Heart left ventricle (tissue), 13 donors: ENCODE measurements at regions not wholly inside any gene's neighbourhood (a gene's known extent, or its start where the extent isn't known, plus 50 kb on each side); places are given as distances from the start of the nearest gene placed in this dataset.

Experiments
- POLR2A ChIP-seq, 2 donors: fragments of 450-650 bp; IDR thresholded peaks; one replicate each; pipeline ENCODE4 v1.6.1; 2017; ENCODE audit warnings: antibody characterized with exemption in 2 of 2, mild to moderate bottlenecking in 2 of 2, moderate library complexity in 2 of 2
- TF ChIP-seq, protein P1 (sequence below), 12 donors: fragments of 200-600 bp; sonication (generic) in 4 of 12; IDR thresholded peaks; one replicate each; pipeline versions ENCODE4 v1.5.0 to v1.8.0; 2018 to 2022; ENCODE audit warnings: antibody characterized with exemption in 12 of 12, mild to moderate bottlenecking in 5 of 12
- donor health status: ischemic (EF 13 %, LVEDD 7.1; RV severe dilation, severe dysfunction).
- donor health status: DM: no; HTN: yes; CAD: no.
- donor health status: DM: no; HTN: no; CAD: no.
- donor health status: ischemic (EF 25% LVEDD 6.9; RV normal size, moderate dysfunction).
- donor health status: ischemic (EF 25% LVEDD 5.7; RV mildly dilated, moderate dysfunction).
- donor health status: ischemic (EF 35%, LVEDD 5.7; RV mildly dilated, moderate dysfunction).
- donor health status: nonischemic (EF 11% LVEDD 7.7; RV severe dilation, severe dysfunction).
- donor health status: DM: yes; HTN: yes; CAD: no.
- donor health status: PGD.
- donor health status: ischemic (EF 29% LVEDD 5.4; RV normal size, mild dysfunction).
- donor health status: nonischemic (EF 23%, LVEDD 6.1; RV moderate dilation, normal function).

DNA sequence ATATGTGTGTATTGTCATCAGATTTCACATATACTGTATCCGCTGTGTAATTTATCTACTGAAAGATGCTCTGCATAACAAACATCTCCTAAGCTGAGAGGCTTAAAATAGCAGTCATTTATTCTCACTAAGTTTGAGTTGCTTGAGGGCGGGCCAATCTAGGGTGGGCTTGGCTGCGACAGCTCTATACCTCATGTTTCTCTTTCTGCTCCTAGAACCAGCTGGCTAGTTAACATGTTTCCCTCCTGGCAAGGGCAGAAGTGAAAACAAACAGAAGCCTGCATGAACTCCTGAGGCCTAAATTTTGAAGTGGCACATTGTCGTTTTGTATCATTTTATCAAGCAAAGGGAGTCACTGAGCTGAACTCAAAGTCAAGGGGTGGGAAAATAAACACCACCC is 585.0 kb upstream of the VRK2 start:
- TF ChIP-seq, protein P1, sequence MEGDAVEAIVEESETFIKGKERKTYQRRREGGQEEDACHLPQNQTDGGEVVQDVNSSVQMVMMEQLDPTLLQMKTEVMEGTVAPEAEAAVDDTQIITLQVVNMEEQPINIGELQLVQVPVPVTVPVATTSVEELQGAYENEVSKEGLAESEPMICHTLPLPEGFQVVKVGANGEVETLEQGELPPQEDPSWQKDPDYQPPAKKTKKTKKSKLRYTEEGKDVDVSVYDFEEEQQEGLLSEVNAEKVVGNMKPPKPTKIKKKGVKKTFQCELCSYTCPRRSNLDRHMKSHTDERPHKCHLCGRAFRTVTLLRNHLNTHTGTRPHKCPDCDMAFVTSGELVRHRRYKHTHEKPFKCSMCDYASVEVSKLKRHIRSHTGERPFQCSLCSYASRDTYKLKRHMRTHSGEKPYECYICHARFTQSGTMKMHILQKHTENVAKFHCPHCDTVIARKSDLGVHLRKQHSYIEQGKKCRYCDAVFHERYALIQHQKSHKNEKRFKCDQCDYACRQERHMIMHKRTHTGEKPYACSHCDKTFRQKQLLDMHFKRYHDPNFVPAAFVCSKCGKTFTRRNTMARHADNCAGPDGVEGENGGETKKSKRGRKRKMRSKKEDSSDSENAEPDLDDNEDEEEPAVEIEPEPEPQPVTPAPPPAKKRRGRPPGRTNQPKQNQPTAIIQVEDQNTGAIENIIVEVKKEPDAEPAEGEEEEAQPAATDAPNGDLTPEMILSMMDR (IDR thresholded peaks at IDR 0.05), result no peak
- no peak for TF ChIP-seq POLR2A (IDR thresholded peaks at IDR 0.05)
